ENCODE measurements at regions not wholly inside any gene's neighbourhood (a gene's known extent, or its start where the extent isn't known, plus 50 kb on each side); places are given as distances from the start of the nearest gene placed in this dataset.

- intact Hi-C loops (cut with DNase I), result no loop called here
- Histone ChIP-seq H3K36me3 (ENCODE audit: insufficient read depth in 1 of 2, low read depth in 1 of 2) (no peaks in the 10 kb centered on the region), H3K9me3 (no peaks in the 10 kb centered on the region), H3K4me3 (no peak overlapping the region), H3K4me1 (no peaks in the 10 kb centered on the region), H3K27ac (no peak overlapping the region), H3K27me3 (ENCODE audit: insufficient read depth in 3 of 3, low read length in 2 of 3) (no peaks in the 10 kb centered on the region)
- 75 to 84% (median 82%) methylated on average over 7 of the region's 7 CpGs for WGBS, 3 donors
- ATAC-seq (no peak), DNase-seq (no peak)
- TF ChIP-seq CTCF (IDR thresholded peaks at IDR 0.05), result no peak
Measured at GRCh38 chr13:84455143-84455905, 573.0 kb upstream of the SLITRK1 start.

- no peaks in the 10 kb centered on the region for H3K36me3 ChIP-seq (ENCODE audit: insufficient read depth in 1 of 2, low read depth in 1 of 2)
- H3K4me3 ChIP-seq, result no peak overlapping the region
- ATAC-seq (no peak), DNase-seq (no peak)
- TF ChIP-seq CTCF (IDR thresholded peaks at IDR 0.05), result no peak
- intact Hi-C loops (cut with DNase I), result no loop called here
- WGBS, 3 donors, result 63 to 65% (median 64%) methylated on average over 4 of the region's 4 CpGs
- H3K27ac ChIP-seq, result no peak overlapping the region
- H3K9me3 ChIP-seq, result no peaks in the 10 kb centered on the region
- no peaks in the 10 kb centered on the region for H3K27me3 ChIP-seq (ENCODE audit: insufficient read depth in 3 of 3, low read length in 2 of 3)
- no peaks in the 10 kb centered on the region for H3K4me1 ChIP-seq
Measured at GRCh38 chr13:84447640-84447978, 565.3 kb upstream of the SLITRK1 start.

GRCh38 chr13:84446972-84447639 lies 564.8 kb upstream of the SLITRK1 start:
- intact Hi-C loops (cut with DNase I), result no loop called here
- no peak for TF ChIP-seq CTCF (IDR thresholded peaks at IDR 0.05)
- Histone ChIP-seq H3K36me3 (ENCODE audit: insufficient read depth in 1 of 2, low read depth in 1 of 2) (no peaks in the 10 kb centered on the region), H3K9me3 (no peaks in the 10 kb centered on the region), H3K27me3 (ENCODE audit: insufficient read depth in 3 of 3, low read length in 2 of 3) (no peaks in the 10 kb centered on the region), H3K4me1 (no peaks in the 10 kb centered on the region), H3K27ac (no peak overlapping the region), H3K4me3 (no peak overlapping the region)
- WGBS, 3 donors, result 65 to 70% (median 68%) methylated on average over 9 of the region's 9 CpGs
- no peak for ATAC-seq
- peak in 1 of 2 donors; percentile 26 for DNase-seq

DNA sequence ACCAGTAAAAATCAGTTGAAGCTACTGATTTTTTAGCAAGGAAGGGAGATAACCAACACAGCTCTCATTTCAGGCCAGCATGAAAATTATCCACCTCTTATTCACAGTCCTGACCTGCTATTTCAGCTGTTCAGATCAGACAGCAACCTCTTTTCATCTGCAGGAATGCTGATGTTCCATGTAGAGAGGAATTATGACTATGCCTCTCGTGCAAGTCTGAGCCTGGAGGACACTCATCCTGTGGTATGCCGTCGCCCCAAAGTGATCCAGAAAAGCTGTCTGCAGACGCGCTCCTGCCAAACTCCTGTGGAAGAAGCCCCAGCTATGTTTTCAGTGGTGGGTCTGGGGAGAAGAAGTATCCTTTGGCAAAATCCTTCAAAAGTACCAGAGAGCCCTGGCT lies 563.5 kb upstream of the SLITRK1 start:
- no peaks in the 10 kb centered on the region for H3K9me3 ChIP-seq
- H3K27ac ChIP-seq, result no peak overlapping the region
- DNase-seq, result no peak
- no peaks in the 10 kb centered on the region for H3K27me3 ChIP-seq (ENCODE audit: insufficient read depth in 3 of 3, low read length in 2 of 3)
- no peak overlapping the region for H3K4me3 ChIP-seq
- 77 to 84% (median 84%) methylated on average over 5 of the region's 5 CpGs for WGBS, 3 donors
- intact Hi-C loops (cut with DNase I), result no loop called here
- no peaks in the 10 kb centered on the region for H3K4me1 ChIP-seq
- H3K36me3 ChIP-seq (ENCODE audit: insufficient read depth in 1 of 2, low read depth in 1 of 2), result no peaks in the 10 kb centered on the region
- ATAC-seq, result no peak
- TF ChIP-seq CTCF (IDR thresholded peaks at IDR 0.05), result no peak
